ENCODE measurements at regions not wholly inside any gene's neighbourhood (a gene's known extent, or its start where the extent isn't known, plus 50 kb on each side); places are given as distances from the start of the nearest gene placed in this dataset.

GRCh38 chr20:51286758-51287157, 255.8 kb downstream of the NFATC2 start:
- Histone ChIP-seq H3K27ac (ENCODE audit: poor library complexity, severe bottlenecking) (no peak overlapping the region), H3K27me3 (ENCODE audit: insufficient read depth, poor library complexity, severe bottlenecking) (no peaks in the 10 kb centered on the region), H3K9me3 (ENCODE audit: severe bottlenecking) (no peaks in the 10 kb centered on the region), H3K4me1 (ENCODE audit: insufficient read depth, poor library complexity, severe bottlenecking) (no peaks in the 10 kb centered on the region), H3K4me3 (ENCODE audit: severe bottlenecking) (no peak overlapping the region), H3K36me3 (ENCODE audit: low read depth) (no peaks in the 10 kb centered on the region)
- TF ChIP-seq CTCF (IDR thresholded peaks at IDR 0.05; ENCODE audit: poor library complexity, severe bottlenecking), result no peak
- ATAC-seq (ENCODE audit: low read depth) (no peak), DNase-seq (ENCODE audit: low spot score) (no peak)

GRCh38 chr20:51285684-51286083, 256.8 kb downstream of the NFATC2 start:
- no peaks in the 10 kb centered on the region for H3K9me3 ChIP-seq (ENCODE audit: severe bottlenecking)
- H3K36me3 ChIP-seq (ENCODE audit: low read depth), result no peaks in the 10 kb centered on the region
- TF ChIP-seq CTCF (IDR thresholded peaks at IDR 0.05; ENCODE audit: poor library complexity, severe bottlenecking), result no peak
- no peaks in the 10 kb centered on the region for H3K4me1 ChIP-seq (ENCODE audit: insufficient read depth, poor library complexity, severe bottlenecking)
- no peak overlapping the region for H3K4me3 ChIP-seq (ENCODE audit: severe bottlenecking)
- no peak for ATAC-seq (ENCODE audit: low read depth)
- H3K27ac ChIP-seq (ENCODE audit: poor library complexity, severe bottlenecking), result no peak overlapping the region
- no peaks in the 10 kb centered on the region for H3K27me3 ChIP-seq (ENCODE audit: insufficient read depth, poor library complexity, severe bottlenecking)
- no peak for DNase-seq (ENCODE audit: low spot score)

GRCh38 chr20:51284871-51285270, 257.6 kb downstream of the NFATC2 start:
- Histone ChIP-seq H3K27ac (ENCODE audit: poor library complexity, severe bottlenecking) (no peak overlapping the region), H3K4me3 (ENCODE audit: severe bottlenecking) (no peak overlapping the region), H3K9me3 (ENCODE audit: severe bottlenecking) (no peaks in the 10 kb centered on the region), H3K36me3 (ENCODE audit: low read depth) (no peaks in the 10 kb centered on the region), H3K27me3 (ENCODE audit: insufficient read depth, poor library complexity, severe bottlenecking) (no peaks in the 10 kb centered on the region), H3K4me1 (ENCODE audit: insufficient read depth, poor library complexity, severe bottlenecking) (no peaks in the 10 kb centered on the region)
- ATAC-seq (ENCODE audit: low read depth), result no peak
- TF ChIP-seq CTCF (IDR thresholded peaks at IDR 0.05; ENCODE audit: poor library complexity, severe bottlenecking), result no peak
- no peak for DNase-seq (ENCODE audit: low spot score)

GRCh38 chr20:51284176-51284575, 258.3 kb downstream of the NFATC2 start:
- ATAC-seq (ENCODE audit: low read depth), result peak; percentile 41; the same call in 2 of the 3 replicates

More at GRCh38 chr20:51284176-51284575, 258.3 kb downstream of the NFATC2 start:
- no peaks in the 10 kb centered on the region for H3K36me3 ChIP-seq (ENCODE audit: low read depth)
- no peaks in the 10 kb centered on the region for H3K4me1 ChIP-seq (ENCODE audit: insufficient read depth, poor library complexity, severe bottlenecking)
- no peak for TF ChIP-seq CTCF (IDR thresholded peaks at IDR 0.05; ENCODE audit: poor library complexity, severe bottlenecking)
- H3K4me3 ChIP-seq (ENCODE audit: severe bottlenecking), result no peak overlapping the region
- DNase-seq (ENCODE audit: low spot score), result no peak
- no peaks in the 10 kb centered on the region for H3K9me3 ChIP-seq (ENCODE audit: severe bottlenecking)
- no peak overlapping the region for H3K27ac ChIP-seq (ENCODE audit: poor library complexity, severe bottlenecking)
- no peaks in the 10 kb centered on the region for H3K27me3 ChIP-seq (ENCODE audit: insufficient read depth, poor library complexity, severe bottlenecking)

Measured in RWPE2 (cell line).